ENCODE measurements at regions not wholly inside any gene's neighbourhood (a gene's known extent, or its start where the extent isn't known, plus 50 kb on each side); places are given as distances from the start of the nearest gene placed in this dataset.
"Not testable (repeated sequence)": the region's sequence is repeated elsewhere in the genome, so short reads cannot be mapped to it uniquely, and the experiment has no call there.

GRCh38 chr6:134821928-134822864 is 127.7 kb downstream of the ALDH8A1 start:
- DNase-seq, result no peak

GRCh38 chr6:134821397-134821796 is 128.5 kb downstream of the ALDH8A1 start:
- DNase-seq, result no peak

- no peak for DNase-seq
Observed at GRCh38 chr6:134819863-134820800, 129.8 kb downstream of the ALDH8A1 start.

- DNase-seq, result no peak
Observed at GRCh38 chr6:134819236-134819635, 130.7 kb downstream of the ALDH8A1 start.

GRCh38 chr6:134817448-134817847 is 132.5 kb downstream of the ALDH8A1 start:
- no peak for DNase-seq

- no peak for DNase-seq
Observed at GRCh38 chr6:134816780-134817179, 133.1 kb downstream of the ALDH8A1 start.

- no peak for DNase-seq
Observed at GRCh38 chr6:134816300-134816699, 133.6 kb downstream of the ALDH8A1 start.

- no peak for DNase-seq
Observed at GRCh38 chr6:134814076-134814695, 135.7 kb downstream of the ALDH8A1 start.

- no peak for DNase-seq
Observed at GRCh38 chr6:134813146-134813545, 136.8 kb downstream of the ALDH8A1 start.

- DNase-seq, result no peak
Observed at GRCh38 chr6:134810402-134810801, 139.5 kb downstream of the ALDH8A1 start.

GRCh38 chr6:134809130-134809529 is 140.8 kb downstream of the ALDH8A1 start:
- DNase-seq, result no peak

- no peak for DNase-seq
Observed at GRCh38 chr6:134806180-134806798, 143.6 kb downstream of the ALDH8A1 start.

GRCh38 chr6:134805168-134805567 is 144.7 kb downstream of the ALDH8A1 start:
- no peak for DNase-seq

- DNase-seq, result not testable (repeated sequence)
Observed at GRCh38 chr6:134804311-134804710, 145.6 kb downstream of the ALDH8A1 start.

GRCh38 chr6:134802426-134803058 is 147.4 kb downstream of the ALDH8A1 start:
- no peak for DNase-seq

- no peak for DNase-seq
Observed at GRCh38 chr6:134797400-134798113, 152.3 kb downstream of the ALDH8A1 start.

GRCh38 chr6:134795691-134796090 is 154.2 kb downstream of the ALDH8A1 start:
- no peak for DNase-seq

- DNase-seq, result no peak
Observed at GRCh38 chr6:134795001-134795400, 154.9 kb downstream of the ALDH8A1 start.

- not testable (repeated sequence) for DNase-seq
Observed at GRCh38 chr6:134791243-134791843, 158.6 kb downstream of the ALDH8A1 start.

- no peak for DNase-seq
Observed at GRCh38 chr6:134787261-134787877, 162.5 kb downstream of the ALDH8A1 start.

Data from activated CD8-positive, alpha-beta memory T cell treated with anti-CD3 and anti-CD28 coated beads, Interleukin-2, amount 50 U/mL, for 4 hours (primary cell).